CD4-positive, alpha-beta memory T cell (primary cell): ENCODE measurements at regions not wholly inside any gene's neighbourhood (a gene's known extent, or its start where the extent isn't known, plus 50 kb on each side); places are given as distances from the start of the nearest gene placed in this dataset.

Source experiments
- CTCF ChIA-PET: fragments of 350-600 bp; sonication (Branson Sonifier 250); formaldehyde crosslinking; loops from one replicate; lab custom pipeline; 2021; ENCODE audit warnings: inconsistent platforms; ENCODE audit not compliant: partially characterized antibody; lab: Charles Lee
- POLR2A ChIA-PET: fragments of 350-600 bp; sonication (Branson Sonifier 250); formaldehyde crosslinking; loops from one replicate; lab custom pipeline; 2021; ENCODE audit not compliant: partially characterized antibody; lab: Charles Lee
- DNase-seq, 5 donors: peaks; one replicate each; pipeline versions ENCODE4 v3.0.0 to v3.0.0-alpha.2; 2020 to 2022; ENCODE audit warnings: mixed read lengths in 1 of 5
- H3K27ac ChIP-seq: one replicate; pipeline ENCODE4 v1.7.0; 2013; ENCODE audit warnings: low read depth, low read length
- H3K27me3 ChIP-seq: 2 replicates; pipeline ENCODE4 v1.7.0; 2013; ENCODE audit warnings: mild to moderate bottlenecking, low read length, moderate library complexity; ENCODE audit not compliant: insufficient read depth
- H3K36me3 ChIP-seq: 2 replicates; pipeline ENCODE4 v1.7.0; 2013; ENCODE audit warnings: mild to moderate bottlenecking, low read length, moderate library complexity; ENCODE audit not compliant: insufficient read depth
- H3K4me1 ChIP-seq: 2 replicates; pipeline ENCODE4 v1.7.0; 2013; ENCODE audit warnings: mild to moderate bottlenecking, low read length, moderate library complexity; ENCODE audit not compliant: insufficient read depth
- H3K4me3 ChIP-seq, 2 donors: one replicate each; pipeline ENCODE4 v1.7.0; 2013; ENCODE audit warnings: low read length in 2 of 2, mild to moderate bottlenecking in 1 of 2
- H3K9me3 ChIP-seq, 2 donors: one replicate each; pipeline ENCODE4 v1.7.0; 2013; ENCODE audit warnings: low read length in 2 of 2, control low read depth in 1 of 2; ENCODE audit not compliant: control insufficient read depth in 1 of 2
- H3K27ac Mint-ChIP-seq, 7 donors: one replicate each; pipeline ENCODE4 v1.8.0; 2020 to 2021; ENCODE audit warnings: mixed read lengths in 7 of 7, mild to moderate bottlenecking in 6 of 7, inconsistent platforms in 3 of 7, moderate library complexity in 3 of 7
- H3K27me3 Mint-ChIP-seq, 2 donors: one replicate each; pipeline ENCODE4 v1.8.0; 2020 to 2021; ENCODE audit warnings: mixed read lengths in 2 of 2
- H3K36me3 Mint-ChIP-seq, 2 donors: one replicate each; pipeline ENCODE4 v1.8.0; 2020 to 2021; ENCODE audit warnings: mixed read lengths in 2 of 2, inconsistent platforms in 1 of 2, mild to moderate bottlenecking in 1 of 2
- H3K4me1 Mint-ChIP-seq, 4 donors: one replicate each; pipeline ENCODE4 v1.8.0; 2020 to 2021; ENCODE audit warnings: mixed read lengths in 4 of 4, mild to moderate bottlenecking in 1 of 4
- H3K4me3 Mint-ChIP-seq, 8 donors: one replicate each; pipeline ENCODE4 v1.8.0; 2020 to 2021; ENCODE audit warnings: mixed read lengths in 8 of 8, mild to moderate bottlenecking in 7 of 8, moderate library complexity in 6 of 8, inconsistent platforms in 3 of 8
- H3K9me3 Mint-ChIP-seq, 8 donors: one replicate each; pipeline ENCODE4 v1.8.0; 2020 to 2021; ENCODE audit warnings: mixed read lengths in 8 of 8, mild to moderate bottlenecking in 5 of 8, inconsistent platforms in 3 of 8, moderate library complexity in 1 of 8
- intact Hi-C: fragments of 100-400 bp; cut with micrococcal nuclease; formaldehyde crosslinking; loops from one replicate; pipeline ENCODE4 v1.15.1; 2023

- H3K9me3 ChIP-seq: no peaks in the 10 kb centered on the region
- Mint-ChIP-seq H3K4me1 (no peaks in the 10 kb centered on the region), H3K9me3 (peaks cover 0 to 2% (median 0%) of the 10 kb centered on the region in 8 donors), H3K36me3 (no peaks in the 10 kb centered on the region), H3K27ac (no peak overlapping the region), H3K4me3 (no peak overlapping the region), H3K27me3 (peaks cover 1 to 8% of the 10 kb centered on the region in 2 donors)
- H3K27me3 ChIP-seq: no peaks in the 10 kb centered on the region
- intact Hi-C loops: no loop called here
- H3K4me1 ChIP-seq: no peaks in the 10 kb centered on the region
- POLR2A ChIA-PET: no interaction called here
- DNase-seq: no peak
- no peak overlapping the region for H3K4me3 ChIP-seq
- H3K36me3 ChIP-seq: no peaks in the 10 kb centered on the region
- H3K27ac ChIP-seq: no peak overlapping the region
- CTCF ChIA-PET: interaction anchor here (0.9 to 2.1 kb wide), 3 partner anchors 26 to 49 kb away, joined by 3 to 6 read pairs (median 4); no protein-coding TSS in a partner anchor
These were observed 71.6 kb downstream of the NENF start for GRCh38 chr1:212504171-212504803.

DNA sequence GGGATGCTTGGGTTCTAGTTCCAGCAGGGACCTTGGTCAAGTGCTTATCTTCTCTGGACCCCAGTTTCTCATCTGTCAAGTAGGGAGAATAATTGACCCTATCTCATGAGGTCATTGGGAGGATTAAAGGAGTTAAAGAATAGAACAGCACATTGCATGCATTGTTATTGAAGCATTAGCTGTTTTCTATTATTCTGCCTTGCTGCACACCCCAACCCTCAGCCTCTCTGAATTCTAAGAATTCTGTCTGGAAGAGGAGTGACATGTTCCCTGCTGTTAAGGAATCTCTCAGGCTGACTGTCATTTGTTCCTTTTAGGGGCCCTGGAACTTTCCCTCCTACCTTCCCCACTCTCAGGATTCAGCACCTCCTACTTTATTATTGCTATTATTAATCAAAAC, 73.9 kb downstream of the NENF start:
- no peaks in the 10 kb centered on the region for H3K4me1 Mint-ChIP-seq
- Histone ChIP-seq H3K27me3 (no peaks in the 10 kb centered on the region), H3K36me3 (no peaks in the 10 kb centered on the region), H3K9me3 (no peaks in the 10 kb centered on the region), H3K4me3 (no peak overlapping the region), H3K4me1 (no peaks in the 10 kb centered on the region), H3K27ac (no peak overlapping the region)
- intact Hi-C loops: no loop called here
- H3K27ac Mint-ChIP-seq: no peak overlapping the region
- CTCF ChIA-PET: no interaction called here
- DNase-seq: no peak
- no peaks in the 10 kb centered on the region for H3K9me3 Mint-ChIP-seq
- POLR2A ChIA-PET: no interaction called here
- H3K27me3 Mint-ChIP-seq: peaks cover 9 to 13% of the 10 kb centered on the region in 2 donors
- H3K36me3 Mint-ChIP-seq: no peaks in the 10 kb centered on the region
- H3K4me3 Mint-ChIP-seq: no peak overlapping the region

DNA sequence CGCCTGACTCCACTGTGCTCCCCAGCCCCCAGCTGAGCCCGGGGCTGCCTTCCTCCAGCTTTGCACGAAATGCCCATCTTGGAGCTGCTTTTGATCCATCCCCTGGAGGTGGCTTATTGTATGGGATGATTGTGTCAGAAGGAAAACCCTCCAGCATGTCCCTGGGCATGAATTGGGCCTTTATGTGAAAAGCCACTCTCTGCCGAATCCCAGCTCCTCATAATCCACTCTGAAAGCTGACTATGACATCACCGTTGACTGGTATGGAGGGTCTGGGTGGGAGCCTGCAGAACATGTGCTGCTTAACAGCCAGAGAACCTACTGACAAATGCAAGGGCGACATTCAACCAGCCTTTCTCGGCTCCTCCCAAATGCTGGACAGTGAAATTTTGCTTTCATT, 74.6 kb downstream of the NENF start:
- intact Hi-C loops: no loop called here
- H3K36me3 ChIP-seq: no peaks in the 10 kb centered on the region
- H3K27me3 ChIP-seq: no peaks in the 10 kb centered on the region
- ChIA-PET POLR2A (no interaction called here), CTCF (no interaction called here)
- Mint-ChIP-seq H3K27me3 (peaks cover 16 to 20% of the 10 kb centered on the region in 2 donors), H3K36me3 (no peaks in the 10 kb centered on the region), H3K27ac (no peak overlapping the region), H3K4me3 (no peak overlapping the region), H3K4me1 (no peaks in the 10 kb centered on the region), H3K9me3 (no peaks in the 10 kb centered on the region)
- no peak overlapping the region for H3K27ac ChIP-seq
- H3K4me1 ChIP-seq: no peaks in the 10 kb centered on the region
- no peaks in the 10 kb centered on the region for H3K9me3 ChIP-seq
- no peak overlapping the region for H3K4me3 ChIP-seq
- DNase-seq: no peak

DNA sequence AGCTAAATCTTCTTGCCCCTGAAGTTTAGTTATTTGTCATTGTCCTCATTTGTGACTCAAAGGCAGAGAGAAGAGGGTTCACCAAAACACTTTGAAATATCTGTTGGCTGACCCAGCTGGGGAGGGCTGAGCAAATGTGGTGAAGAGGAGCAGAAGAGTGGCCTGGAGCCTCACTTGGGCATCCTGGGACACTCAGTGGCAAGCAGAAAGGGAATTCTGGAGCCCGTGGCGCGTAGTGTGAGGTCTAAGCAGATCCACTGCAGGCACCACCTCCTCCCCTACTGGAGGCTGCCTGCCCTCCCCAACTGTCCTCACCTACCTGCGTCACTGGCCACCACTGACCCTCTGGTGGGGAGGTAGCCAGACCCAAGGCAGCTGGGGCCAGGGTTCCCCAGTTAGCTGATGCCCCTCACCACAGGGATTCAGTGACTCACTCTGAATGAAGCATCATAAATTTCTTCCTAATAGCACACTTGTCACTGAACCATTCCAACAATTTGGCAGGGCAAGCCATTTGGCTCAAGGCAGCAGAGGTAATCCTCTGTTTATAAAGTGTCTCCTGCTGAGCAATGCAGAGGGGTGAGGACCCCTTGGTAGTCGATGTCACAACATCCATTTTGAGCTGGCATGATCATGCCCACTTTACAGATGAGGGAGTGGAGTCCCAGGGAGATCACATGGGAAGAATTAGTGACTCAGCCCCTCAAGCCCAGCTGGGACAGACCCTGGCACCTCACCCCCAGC, 80.3 kb downstream of the NENF start:
- Mint-ChIP-seq H3K36me3 (no peaks in the 10 kb centered on the region), H3K27me3 (peaks cover 46 to 56% of the 10 kb centered on the region in 2 donors), H3K9me3 (no peaks in the 10 kb centered on the region), H3K27ac (no peak overlapping the region), H3K4me3 (peak overlapping the region in 1 of 8 donors; percentile 50), H3K4me1 (peaks cover 0 to 14% (median 7%) of the 10 kb centered on the region in 4 donors)
- CTCF ChIA-PET: interaction anchor here (1.4 kb wide), 1 partner anchor 16 kb away, joined by 4 read pairs; no protein-coding TSS in a partner anchor
- Histone ChIP-seq H3K9me3 (no peaks in the 10 kb centered on the region), H3K27ac (no peak overlapping the region), H3K36me3 (no peaks in the 10 kb centered on the region), H3K4me3 (no peak overlapping the region), H3K4me1 (peaks cover 7% of the 10 kb centered on the region), H3K27me3 (peaks cover 15% of the 10 kb centered on the region)
- intact Hi-C loops: no loop called here
- no peak for DNase-seq
- POLR2A ChIA-PET: no interaction called here

- Histone ChIP-seq H3K27ac (no peak overlapping the region), H3K9me3 (no peaks in the 10 kb centered on the region), H3K27me3 (peaks cover 15% of the 10 kb centered on the region), H3K4me3 (no peak overlapping the region), H3K36me3 (no peaks in the 10 kb centered on the region), H3K4me1 (peaks cover 7% of the 10 kb centered on the region)
- DNase-seq: no peak
- peaks cover 46 to 55% of the 10 kb centered on the region in 2 donors for H3K27me3 Mint-ChIP-seq
- intact Hi-C loops: no loop called here
- POLR2A ChIA-PET: no interaction called here
- H3K36me3 Mint-ChIP-seq: no peaks in the 10 kb centered on the region
- CTCF ChIA-PET: interaction anchor here (1.4 kb wide), 1 partner anchor 15 kb away, joined by 4 read pairs; no protein-coding TSS in a partner anchor
- H3K27ac Mint-ChIP-seq: no peak overlapping the region
- peak overlapping the region in 4 of 8 donors; percentile 62 to 71 (median 68) for H3K4me3 Mint-ChIP-seq
- peaks cover 0 to 14% (median 7%) of the 10 kb centered on the region in 4 donors for H3K4me1 Mint-ChIP-seq
- no peaks in the 10 kb centered on the region for H3K9me3 Mint-ChIP-seq
These were observed 80.9 kb downstream of the NENF start for GRCh38 chr1:212513586-212513985.

- peaks cover 15% of the 10 kb centered on the region for H3K27me3 ChIP-seq
- H3K4me3 ChIP-seq: no peak overlapping the region
- peaks cover 0 to 14% (median 7%) of the 10 kb centered on the region in 4 donors for H3K4me1 Mint-ChIP-seq
- peaks cover 46 to 55% of the 10 kb centered on the region in 2 donors for H3K27me3 Mint-ChIP-seq
- peak in 2 of 5 donors; percentile 5 to 12 for DNase-seq
- no peaks in the 10 kb centered on the region for H3K36me3 Mint-ChIP-seq
- peaks cover 7% of the 10 kb centered on the region for H3K4me1 ChIP-seq
- no peaks in the 10 kb centered on the region for H3K9me3 Mint-ChIP-seq
- no peak overlapping the region for H3K27ac ChIP-seq
- no peaks in the 10 kb centered on the region for H3K36me3 ChIP-seq
- ChIA-PET POLR2A (no interaction called here), CTCF (interaction anchor here (1.4 kb wide), 1 partner anchor 15 kb away, joined by 4 read pairs; no protein-coding TSS in a partner anchor)
- no peaks in the 10 kb centered on the region for H3K9me3 ChIP-seq
- no peak overlapping the region for H3K27ac Mint-ChIP-seq
- intact Hi-C loops: no loop called here
- peak overlapping the region in 7 of 8 donors; percentile 9 to 71 (median 62) for H3K4me3 Mint-ChIP-seq
These were observed 81.4 kb downstream of the NENF start for GRCh38 chr1:212514056-212514614.

- POLR2A ChIA-PET: no interaction called here
- H3K4me3 ChIP-seq: no peak overlapping the region
- no peaks in the 10 kb centered on the region for H3K9me3 ChIP-seq
- no peaks in the 10 kb centered on the region for H3K36me3 ChIP-seq
- peaks cover 0 to 14% (median 7%) of the 10 kb centered on the region in 4 donors for H3K4me1 Mint-ChIP-seq
- intact Hi-C loops: no loop called here
- no peaks in the 10 kb centered on the region for H3K9me3 Mint-ChIP-seq
- H3K27ac Mint-ChIP-seq: no peak overlapping the region
- DNase-seq: no peak
- peak overlapping the region in 1 of 8 donors; percentile 26 for H3K4me3 Mint-ChIP-seq
- peaks cover 7% of the 10 kb centered on the region for H3K4me1 ChIP-seq
- peaks cover 15% of the 10 kb centered on the region for H3K27me3 ChIP-seq
- peaks cover 43 to 53% of the 10 kb centered on the region in 2 donors for H3K27me3 Mint-ChIP-seq
- no peak overlapping the region for H3K27ac ChIP-seq
- no peaks in the 10 kb centered on the region for H3K36me3 Mint-ChIP-seq
- CTCF ChIA-PET: interaction anchor here (1.0 to 1.4 kb wide), 2 partner anchors 14 to 37 kb away, joined by 3 to 4 read pairs; no protein-coding TSS in a partner anchor
These were observed 82.1 kb downstream of the NENF start for GRCh38 chr1:212514782-212515181.
